ENCODE measurements at regions not wholly inside any gene's neighbourhood (a gene's known extent, or its start where the extent isn't known, plus 50 kb on each side); places are given as distances from the start of the nearest gene placed in this dataset.

DNA sequence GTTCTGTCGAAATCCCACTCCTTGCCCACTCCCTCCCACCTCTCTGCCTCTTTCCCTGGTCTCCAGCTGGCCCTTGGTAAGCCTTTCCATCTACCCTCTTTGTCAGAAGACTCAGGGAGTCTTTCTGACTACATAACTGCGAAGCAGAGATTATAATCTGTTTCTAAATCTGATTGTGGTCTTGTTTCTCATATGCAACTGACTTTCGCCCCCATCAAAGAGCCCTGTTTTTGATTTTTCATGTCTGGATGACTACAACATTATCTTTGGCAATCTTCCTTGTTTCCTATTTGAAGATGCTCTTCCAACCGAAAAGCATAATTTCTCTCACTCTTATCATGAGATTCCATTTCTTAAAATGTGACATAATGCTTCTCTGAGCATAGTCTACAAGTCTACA, 218.2 kb upstream of the ADAMTSL1 start:
- no peak overlapping the region for H3K4me3 ChIP-seq (replicated peaks in 1 of 2; ENCODE audit: low read depth in 2 of 2, low read length in 2 of 2)
- no peak for TF ChIP-seq CTCF (IDR thresholded peaks at IDR 0.05; ENCODE audit: low read depth, low read length)
- DNase-seq (ENCODE audit: low read depth in 2 of 2), result peak in 1 of 2 donors; percentile 15

DNA sequence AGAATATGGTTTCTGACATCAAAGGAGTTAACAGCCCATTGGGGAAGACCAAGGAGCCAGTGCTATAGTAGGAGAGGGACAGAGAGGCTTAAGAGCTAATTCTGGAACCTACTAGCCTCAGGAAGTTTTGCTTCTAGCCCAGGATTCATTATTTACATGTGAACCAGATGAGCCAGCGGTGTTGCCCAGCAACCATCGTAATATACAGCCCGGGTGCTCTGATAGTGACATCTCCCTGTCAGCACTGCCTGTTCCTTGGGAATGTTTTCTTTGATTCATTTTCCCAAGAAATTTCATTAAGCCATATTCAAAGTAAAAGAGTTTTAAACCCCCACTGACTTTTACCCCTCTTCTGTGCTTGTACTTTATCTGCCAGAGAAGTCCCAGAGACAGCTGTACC, 217.4 kb upstream of the ADAMTSL1 start:
- no peak overlapping the region for H3K4me3 ChIP-seq (replicated peaks in 1 of 2; ENCODE audit: low read depth in 2 of 2, low read length in 2 of 2)
- peak; percentile 58 to 67 for DNase-seq (ENCODE audit: low read depth in 2 of 2)
- TF ChIP-seq CTCF (IDR thresholded peaks at IDR 0.05; ENCODE audit: low read depth, low read length), result no peak

- H3K4me3 ChIP-seq (replicated peaks in 1 of 2; ENCODE audit: low read depth in 2 of 2, low read length in 2 of 2), result no peak overlapping the region
- peak in 1 of 2 donors; percentile 73 for DNase-seq (ENCODE audit: low read depth in 2 of 2)
- no peak for TF ChIP-seq CTCF (IDR thresholded peaks at IDR 0.05; ENCODE audit: low read depth, low read length)
These were observed 213.4 kb upstream of the ADAMTSL1 start for GRCh38 chr9:18260521-18260920.

GRCh38 chr9:18261181-18261580, 212.8 kb upstream of the ADAMTSL1 start:
- DNase-seq (ENCODE audit: low read depth in 2 of 2), result peak in 1 of 2 donors; percentile 50
- H3K4me3 ChIP-seq (replicated peaks in 1 of 2; ENCODE audit: low read depth in 2 of 2, low read length in 2 of 2), result no peak overlapping the region
- no peak for TF ChIP-seq CTCF (IDR thresholded peaks at IDR 0.05; ENCODE audit: low read depth, low read length)

GRCh38 chr9:18263377-18263776, 210.6 kb upstream of the ADAMTSL1 start:
- DNase-seq (ENCODE audit: low read depth in 2 of 2), result no peak
- TF ChIP-seq CTCF (IDR thresholded peaks at IDR 0.05; ENCODE audit: low read depth, low read length), result no peak
- no peak overlapping the region for H3K4me3 ChIP-seq (replicated peaks in 1 of 2; ENCODE audit: low read depth in 2 of 2, low read length in 2 of 2)

DNA sequence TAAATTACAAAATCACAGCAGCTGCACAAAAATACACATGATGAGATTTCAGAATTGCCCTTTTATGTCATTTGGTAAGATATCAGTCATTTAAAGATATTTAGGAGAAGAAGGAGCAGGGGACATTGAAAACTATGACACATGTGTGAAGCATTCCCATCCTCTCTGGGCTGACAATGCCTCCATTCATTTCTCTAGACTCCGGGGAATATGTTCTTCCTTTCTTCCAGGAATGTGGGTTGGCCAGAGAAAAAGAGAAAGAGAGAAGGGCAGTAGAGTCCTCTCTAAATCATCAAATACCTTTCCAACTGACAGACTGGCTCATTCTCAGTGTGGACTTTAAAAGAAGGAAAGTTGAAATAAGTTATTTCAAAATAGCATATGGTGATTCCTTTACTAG, 205.6 kb upstream of the ADAMTSL1 start:
- no peak overlapping the region for H3K4me3 ChIP-seq (replicated peaks in 1 of 2; ENCODE audit: low read depth in 2 of 2, low read length in 2 of 2)
- DNase-seq (ENCODE audit: low read depth in 2 of 2), result peak; percentile 59 to 84
- no peak for TF ChIP-seq CTCF (IDR thresholded peaks at IDR 0.05; ENCODE audit: low read depth, low read length)

DNA sequence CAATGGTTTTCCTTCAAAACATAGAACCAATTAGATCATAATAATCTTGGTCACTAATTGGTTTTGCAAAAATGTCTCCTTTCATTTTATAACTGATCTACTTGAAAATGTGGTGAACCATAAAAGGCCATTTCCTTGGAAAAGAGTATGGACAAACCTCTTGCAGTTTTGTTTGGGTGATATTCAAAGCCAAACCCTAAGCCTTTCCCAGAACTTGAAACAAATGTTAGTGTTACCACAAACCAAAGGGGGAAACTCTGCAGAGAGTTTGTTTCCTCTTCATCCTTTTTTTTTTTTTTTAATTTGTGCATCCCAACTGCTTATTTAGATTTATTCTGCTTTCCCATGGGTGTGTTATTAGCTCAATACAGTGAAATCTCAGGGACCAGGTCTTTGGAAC, 204.4 kb upstream of the ADAMTSL1 start:
- DNase-seq (ENCODE audit: low read depth in 2 of 2), result no peak
- no peak for TF ChIP-seq CTCF (IDR thresholded peaks at IDR 0.05; ENCODE audit: low read depth, low read length)
- no peak overlapping the region for H3K4me3 ChIP-seq (replicated peaks in 1 of 2; ENCODE audit: low read depth in 2 of 2, low read length in 2 of 2)
